Left kidney (tissue), 1 donor: ENCODE measurements at regions not wholly inside any gene's neighbourhood (a gene's known extent, or its start where the extent isn't known, plus 50 kb on each side); places are given as distances from the start of the nearest gene placed in this dataset.
"Not testable (repeated sequence)": the region's sequence is repeated elsewhere in the genome, so short reads cannot be mapped to it uniquely, and the experiment has no call there.

ENCODE experiments used
- DNase-seq: peaks from one replicate; pipeline ENCODE4 v3.0.0-alpha.2; 2013

GRCh38 chr2:239745386-239746227 is 279.5 kb downstream of the NDUFA10 start:
- DNase-seq, result no peak

DNA sequence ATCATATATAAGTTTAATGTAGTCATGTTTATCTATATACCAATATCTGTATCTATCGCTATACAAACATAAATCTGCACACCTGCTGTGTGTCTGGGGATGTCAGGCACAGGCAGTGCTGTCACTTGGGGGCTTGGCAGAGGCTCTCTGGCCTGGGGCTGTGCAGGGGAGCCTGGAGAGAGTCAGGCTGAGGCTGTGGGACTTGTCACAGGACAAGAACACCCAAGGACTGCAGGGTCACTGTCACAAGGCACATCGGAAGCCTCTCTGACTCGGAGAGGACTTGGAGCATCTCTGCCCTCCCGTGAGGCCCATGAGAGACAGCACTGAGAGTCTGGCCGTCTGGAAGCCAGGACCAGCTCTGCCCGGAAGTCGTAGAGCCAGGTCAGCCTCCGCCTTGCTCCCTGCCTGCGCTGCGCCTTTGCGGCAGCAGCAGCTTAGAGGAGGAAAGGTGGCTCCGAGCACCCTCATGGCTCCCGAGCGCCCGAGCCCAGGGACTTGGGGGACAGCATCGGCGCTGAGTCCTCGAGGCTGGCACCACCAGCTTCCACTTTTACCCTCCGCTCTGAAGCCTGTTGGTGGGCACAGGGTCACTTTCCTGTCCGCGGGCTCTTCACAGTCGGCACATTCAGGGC is 280.3 kb downstream of the NDUFA10 start:
- no peak for DNase-seq

DNA sequence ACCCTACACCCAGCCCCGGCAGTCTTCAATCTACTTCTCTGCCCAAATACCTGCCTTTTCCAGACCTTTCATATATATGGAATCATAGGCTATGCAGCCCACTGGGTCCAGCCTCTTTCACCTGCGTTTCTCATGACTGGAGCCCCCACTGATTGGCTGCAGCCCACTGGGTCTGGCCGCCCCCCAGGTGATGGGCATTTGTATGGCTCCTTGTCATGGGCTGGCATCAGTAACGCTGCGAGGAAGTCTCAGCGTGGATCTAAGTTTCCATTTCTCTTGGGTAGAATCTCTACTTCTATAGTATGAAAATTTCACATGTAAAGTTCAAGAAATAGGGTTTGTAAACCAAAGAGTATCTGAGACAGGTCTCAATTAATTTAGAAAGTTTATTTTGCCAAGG is 281.9 kb downstream of the NDUFA10 start:
- DNase-seq, result no peak

DNA sequence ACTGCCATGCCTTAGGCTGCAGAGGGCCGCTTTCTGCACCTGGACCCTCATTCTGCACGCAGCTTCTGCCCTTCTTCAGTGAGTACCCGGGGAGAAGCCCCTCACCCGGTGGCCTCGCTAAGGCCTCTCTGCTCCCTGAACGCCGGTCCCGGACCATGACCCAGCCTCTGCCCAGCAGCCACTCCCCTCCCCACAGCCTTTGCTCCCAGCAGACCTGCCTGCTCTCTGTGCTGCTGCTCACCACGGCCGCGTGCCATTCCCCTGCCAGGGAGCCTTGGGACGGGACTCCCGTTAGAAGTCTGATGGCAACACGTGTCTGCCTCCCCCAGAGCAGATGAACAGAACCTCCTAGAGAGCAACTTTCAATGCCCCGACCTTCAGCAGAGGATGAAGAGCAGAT is 282.8 kb downstream of the NDUFA10 start:
- no peak for DNase-seq

- DNase-seq, result no peak
Measured at GRCh38 chr2:239739206-239739605, 285.9 kb downstream of the NDUFA10 start.

DNA sequence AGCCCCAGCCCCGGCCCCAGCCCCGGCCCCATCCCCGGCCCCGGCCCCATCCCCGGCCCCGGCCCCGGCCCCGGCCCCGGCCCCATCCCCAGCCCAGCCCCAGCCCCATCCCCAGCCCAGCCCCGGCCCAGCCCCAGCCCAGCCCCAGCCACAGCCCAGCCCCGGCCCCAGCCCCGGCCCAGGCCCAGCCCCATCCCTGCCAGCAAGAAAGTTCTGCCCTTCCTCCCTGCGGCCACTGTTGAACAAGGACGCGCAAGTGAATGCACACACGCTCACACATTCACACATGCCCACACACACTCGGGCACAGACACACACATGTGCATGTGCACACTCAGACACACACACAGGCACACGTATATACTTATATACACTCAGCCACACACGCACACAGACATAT is 287.0 kb downstream of the NDUFA10 start:
- DNase-seq, result no peak

- no peak for DNase-seq
Measured at GRCh38 chr2:239737144-239737463, 288.0 kb downstream of the NDUFA10 start.

DNA sequence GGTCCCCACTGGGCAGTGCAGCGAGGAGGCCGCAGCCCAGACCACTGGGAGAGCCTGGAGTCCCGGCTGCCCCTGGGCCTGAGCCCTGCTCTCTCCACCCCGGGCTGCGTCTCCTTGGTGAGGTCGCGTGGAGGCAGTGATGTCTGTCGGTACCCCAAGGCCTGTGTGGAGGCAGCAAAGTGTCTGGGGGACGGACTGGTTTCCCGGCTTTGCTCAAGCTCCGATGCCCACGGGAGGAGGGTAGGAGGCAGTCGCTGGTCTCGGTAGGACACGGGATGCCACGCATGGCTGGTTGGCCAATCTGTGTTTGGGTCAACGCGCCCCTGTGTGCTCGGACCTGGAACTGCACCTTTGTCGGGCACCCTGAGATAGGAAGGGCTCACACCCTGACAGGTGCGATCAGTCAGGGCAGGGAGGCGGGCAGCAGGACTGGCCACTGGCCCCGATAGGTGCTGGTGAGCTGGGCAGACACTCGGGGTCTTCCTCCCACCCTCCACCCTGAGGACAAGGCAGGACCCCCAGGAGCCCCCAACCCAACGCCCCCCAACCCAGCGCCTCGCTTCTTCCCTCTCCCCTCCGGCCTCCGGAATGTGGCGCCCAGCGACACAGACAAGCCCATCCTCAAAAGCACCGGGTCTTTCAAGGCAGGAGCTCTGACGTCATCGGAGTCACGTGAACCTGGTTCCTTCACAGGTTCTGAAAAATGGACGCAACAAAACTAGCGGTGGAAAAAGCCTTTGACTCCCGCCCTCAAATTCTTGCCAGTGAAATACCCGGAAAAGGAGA is 288.6 kb downstream of the NDUFA10 start:
- DNase-seq, result no peak

DNA sequence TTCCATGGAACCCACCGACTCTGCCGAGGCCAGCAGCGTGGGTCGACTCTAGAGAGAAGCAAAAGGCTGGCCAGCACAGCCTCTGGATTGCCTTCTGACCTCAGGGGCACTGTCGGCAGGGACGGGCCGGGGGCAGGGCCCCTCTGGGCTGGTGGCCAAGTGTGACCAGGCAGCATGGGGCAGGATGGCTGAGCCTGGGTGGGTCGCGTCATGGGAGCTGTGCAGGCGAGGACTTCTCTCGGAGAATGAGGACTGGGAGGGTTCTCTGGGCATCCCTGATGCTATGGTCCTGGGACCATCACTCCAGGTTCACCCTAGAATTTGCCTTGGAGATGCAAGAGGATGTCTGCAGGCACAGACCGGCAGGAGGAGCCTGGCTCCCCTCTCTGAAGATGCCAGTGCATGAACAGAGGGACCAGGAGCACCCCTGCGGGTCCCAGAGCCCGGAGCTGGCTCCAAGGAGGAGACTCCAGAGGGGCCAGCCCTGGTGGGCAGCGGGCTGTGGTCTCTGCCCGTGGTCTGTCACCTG is 289.2 kb downstream of the NDUFA10 start:
- no peak for DNase-seq

DNA sequence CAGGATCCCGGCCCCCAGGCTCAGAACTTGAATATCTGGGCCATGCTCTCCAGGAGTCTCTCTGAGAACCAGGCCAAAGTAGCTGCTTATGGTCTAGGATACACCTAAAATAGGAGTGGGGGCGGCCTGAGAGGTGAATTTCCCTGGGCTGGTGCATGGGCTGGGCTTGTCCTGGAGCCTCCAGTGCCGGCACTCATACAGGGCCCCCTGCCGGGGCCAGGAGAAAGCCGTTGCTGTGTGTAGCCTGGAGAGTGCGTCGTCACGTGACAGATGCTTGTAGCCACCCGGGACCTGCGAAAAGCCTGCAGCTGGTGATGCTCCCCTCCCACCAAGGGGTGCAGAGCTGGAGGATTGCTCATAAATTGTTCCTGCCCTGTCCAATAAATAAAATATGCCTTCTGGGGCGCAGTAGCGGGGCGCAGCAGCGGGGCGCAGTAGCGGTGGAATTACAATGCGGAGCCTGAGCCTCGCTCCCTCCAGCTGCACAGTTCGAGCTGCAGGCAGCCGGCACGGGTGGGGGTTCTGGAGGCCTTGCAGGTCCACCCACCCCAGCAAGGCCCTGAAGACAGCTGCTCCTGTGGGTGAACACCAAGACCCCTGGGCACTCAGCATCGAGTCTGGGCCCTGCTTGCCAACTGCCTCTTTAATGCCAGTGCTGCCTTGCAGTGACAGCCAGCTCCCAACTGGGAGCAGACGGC is 289.9 kb downstream of the NDUFA10 start:
- no peak for DNase-seq

DNA sequence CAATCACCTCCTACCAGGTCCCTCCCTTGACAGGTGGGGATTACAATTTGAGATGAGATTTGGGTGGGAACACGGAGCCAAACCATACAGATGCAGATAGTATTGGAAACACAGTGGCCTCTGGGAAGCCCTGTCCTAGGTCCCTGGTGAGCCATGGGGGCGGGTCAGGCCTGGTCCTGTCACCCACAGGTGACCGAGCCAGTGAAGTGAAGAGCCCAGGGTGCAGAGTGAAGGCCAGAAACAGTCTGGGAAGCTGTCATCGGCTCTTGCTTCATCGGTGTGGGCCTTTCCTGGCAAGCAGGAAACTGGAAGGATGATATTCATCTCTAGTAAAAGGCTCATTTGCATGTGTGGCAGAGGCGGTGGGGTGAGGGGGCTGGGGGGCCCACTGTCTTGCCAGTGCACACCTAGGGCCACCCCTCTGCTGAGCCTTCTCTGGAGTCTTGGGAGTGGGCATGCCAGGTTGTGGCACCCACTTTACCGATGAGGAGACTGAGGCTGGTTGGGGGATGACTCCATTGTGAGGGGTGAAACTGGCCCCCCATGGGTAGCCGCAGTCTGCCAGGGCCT is 290.6 kb downstream of the NDUFA10 start:
- no peak for DNase-seq

GRCh38 chr2:239732666-239733010 is 292.5 kb downstream of the NDUFA10 start:
- DNase-seq, result no peak

DNA sequence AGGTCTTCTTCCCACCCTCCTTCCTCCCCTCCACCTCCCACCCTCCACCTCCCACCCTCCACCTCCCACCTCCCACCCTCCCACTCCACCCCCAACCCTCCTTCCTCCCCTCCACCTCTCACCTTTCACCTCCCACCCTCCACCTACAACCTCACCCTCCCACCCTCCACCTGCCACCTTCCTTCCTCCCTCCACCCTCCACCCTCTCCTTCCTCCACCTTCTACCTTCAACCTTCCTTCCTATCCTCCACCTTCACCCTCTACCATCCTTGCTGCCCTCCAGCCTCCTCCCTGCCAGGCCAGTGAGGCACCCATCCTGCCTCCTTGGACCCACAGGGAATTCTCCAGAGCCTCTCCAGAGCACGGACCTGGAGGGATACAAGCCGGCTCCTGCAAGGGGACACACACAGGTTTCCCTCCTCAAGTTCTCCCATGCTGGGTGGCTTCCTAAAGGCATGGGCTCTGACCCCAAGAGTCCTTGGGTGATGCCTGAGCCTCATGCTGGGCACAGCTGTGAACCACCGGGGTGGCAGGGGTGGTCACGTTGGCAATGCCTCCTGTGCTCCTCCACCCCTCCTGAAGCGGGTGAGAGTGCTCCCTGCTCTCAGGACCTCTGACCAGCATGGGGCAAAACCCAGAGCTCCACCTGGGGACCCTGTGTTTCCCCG is 293.0 kb downstream of the NDUFA10 start:
- no peak for DNase-seq

DNA sequence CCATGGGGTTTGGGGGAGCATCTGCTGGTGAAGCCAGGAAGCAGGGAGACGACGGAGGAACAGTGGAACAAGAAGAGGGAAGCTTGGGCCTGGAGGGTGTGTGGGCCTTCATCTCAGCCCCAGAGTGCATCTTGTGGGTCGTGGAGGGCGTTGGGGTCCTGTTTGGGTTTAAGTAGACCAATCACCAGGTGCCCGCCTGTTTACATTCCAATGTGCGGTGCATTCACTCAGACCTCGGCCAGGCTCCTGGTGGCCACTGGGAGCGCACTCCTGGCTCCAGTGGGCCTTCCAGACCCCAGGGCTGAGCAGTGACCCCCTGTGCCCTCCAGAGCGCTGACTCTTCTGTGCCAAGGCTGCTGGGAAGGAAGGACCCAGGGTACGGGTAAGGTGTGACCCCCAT is 293.7 kb downstream of the NDUFA10 start:
- DNase-seq, result no peak

GRCh38 chr2:239730897-239731296 is 294.2 kb downstream of the NDUFA10 start:
- DNase-seq, result no peak

GRCh38 chr2:239730567-239730882 is 294.6 kb downstream of the NDUFA10 start:
- not testable (repeated sequence) for DNase-seq

- no peak for DNase-seq
Measured at GRCh38 chr2:239729681-239730566, 295.2 kb downstream of the NDUFA10 start.

GRCh38 chr2:239729151-239729550 is 296.0 kb downstream of the NDUFA10 start:
- DNase-seq, result no peak

GRCh38 chr2:239728751-239729150 is 296.4 kb downstream of the NDUFA10 start:
- no peak for DNase-seq

DNA sequence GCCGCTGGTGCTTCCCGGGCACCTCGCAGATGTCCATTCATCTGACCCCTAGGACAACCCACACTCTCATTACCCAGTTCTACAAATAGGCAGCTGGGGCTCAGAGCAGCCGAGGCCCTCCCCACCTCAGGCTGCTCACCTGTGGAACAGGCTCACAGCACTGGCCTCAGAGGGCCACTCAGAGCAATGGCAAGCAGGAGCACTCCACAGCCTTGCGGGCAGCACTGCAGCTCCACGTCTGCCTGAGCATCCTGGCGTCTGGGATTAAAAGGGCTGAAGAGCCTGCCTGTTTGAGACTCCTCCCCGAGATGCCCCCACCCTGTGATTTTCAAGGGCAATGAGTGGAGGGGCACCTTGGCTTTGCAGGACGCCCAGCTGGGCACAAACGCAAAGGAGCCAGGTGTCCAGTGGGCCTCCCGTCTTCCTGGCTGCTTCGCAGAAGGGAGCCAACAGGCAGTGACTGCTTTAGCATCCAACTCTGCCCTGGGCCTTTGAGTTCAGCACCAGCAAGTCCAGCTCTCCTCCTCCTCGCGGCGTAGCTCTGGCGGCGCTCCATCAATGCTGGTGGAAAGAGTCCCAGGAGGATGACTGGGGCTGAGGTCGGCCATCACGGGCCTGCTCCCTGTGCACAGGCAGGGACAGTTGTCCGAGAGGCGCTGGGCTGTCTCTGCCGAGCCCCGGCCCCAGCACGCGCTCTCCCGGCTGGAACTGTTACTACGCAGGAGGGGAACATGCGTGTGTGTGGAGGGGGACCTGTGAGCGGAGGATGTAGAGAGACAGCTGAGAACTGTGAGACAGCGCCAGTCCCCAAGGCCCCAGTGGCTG is 297.2 kb downstream of the NDUFA10 start:
- no peak for DNase-seq
